ENCODE measurements at regions not wholly inside any gene's neighbourhood (a gene's known extent, or its start where the extent isn't known, plus 50 kb on each side); places are given as distances from the start of the nearest gene placed in this dataset.
A peak's percentile ranks its signal among the peaks of the same experiment; 100 is the strongest.

GRCh38 chr10:45534572-45534971 lies 138.0 kb downstream of the ZFAND4 start:
- Histone ChIP-seq H3K4me3 (no peak overlapping the region), H3K36me3 (peaks cover 0 to 8% of the 10 kb centered on the region in 2 donors), H3K9me3 (no peaks in the 10 kb centered on the region), H3K27me3 (no peaks in the 10 kb centered on the region), H3K4me1 (no peaks in the 10 kb centered on the region), H3K27ac (no peak overlapping the region)
- no peak for TF ChIP-seq CTCF (IDR thresholded peaks at IDR 0.05)
- DNase-seq (no peak), ATAC-seq (no peak)
- intact Hi-C loops (cut with DNase I) = no loop called here

GRCh38 chr10:45532480-45532879 lies 140.1 kb downstream of the ZFAND4 start:
- H3K36me3 ChIP-seq = peaks cover 0 to 8% of the 10 kb centered on the region in 2 donors
- no peaks in the 10 kb centered on the region for H3K4me1 ChIP-seq
- H3K27ac ChIP-seq = no peak overlapping the region
- no peak overlapping the region for H3K4me3 ChIP-seq
- no peak for ATAC-seq
- no peak for TF ChIP-seq CTCF (IDR thresholded peaks at IDR 0.05)
- H3K9me3 ChIP-seq = no peaks in the 10 kb centered on the region
- no peak for DNase-seq
- intact Hi-C loops (cut with DNase I) = no loop called here
- no peaks in the 10 kb centered on the region for H3K27me3 ChIP-seq

GRCh38 chr10:45526309-45526905 lies 146.2 kb downstream of the ZFAND4 start:
- intact Hi-C loops (cut with DNase I) = no loop called here
- H3K4me1 ChIP-seq = no peaks in the 10 kb centered on the region
- peak in 2 of 4 donors; percentile 11 to 20 for DNase-seq
- no peaks in the 10 kb centered on the region for H3K27me3 ChIP-seq
- no peak overlapping the region for H3K4me3 ChIP-seq
- no peak for TF ChIP-seq CTCF (IDR thresholded peaks at IDR 0.05)
- H3K36me3 ChIP-seq = no peaks in the 10 kb centered on the region
- no peak overlapping the region for H3K27ac ChIP-seq
- no peak for ATAC-seq
- no peaks in the 10 kb centered on the region for H3K9me3 ChIP-seq

DNA sequence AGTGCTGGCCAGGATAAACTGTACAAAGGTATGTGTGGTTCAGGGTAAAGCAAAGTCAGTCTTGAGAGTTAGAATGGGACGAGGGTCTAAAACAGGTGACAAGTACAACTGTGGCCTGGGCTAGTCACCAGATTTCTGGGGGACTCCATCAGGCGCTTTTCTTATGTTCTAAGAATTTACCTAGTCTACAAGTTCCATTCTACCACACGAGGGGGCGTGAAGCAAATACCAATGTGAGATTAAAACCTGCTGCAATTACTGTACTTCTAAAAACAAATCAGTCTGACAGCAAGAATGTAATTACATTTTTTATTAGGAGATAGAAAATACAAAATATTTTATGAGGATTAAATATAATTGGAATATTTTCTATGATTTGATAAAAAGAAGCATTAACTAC lies 146.5 kb downstream of the ALOX5 start:
- Histone ChIP-seq H3K27me3 (no peaks in the 10 kb centered on the region), H3K27ac (no peak overlapping the region), H3K9me3 (no peaks in the 10 kb centered on the region), H3K4me1 (no peaks in the 10 kb centered on the region), H3K4me3 (no peak overlapping the region), H3K36me3 (no peaks in the 10 kb centered on the region)
- intact Hi-C loops (cut with DNase I) = no loop called here
- DNase-seq (no peak), ATAC-seq (no peak)
- no peak for TF ChIP-seq CTCF (IDR thresholded peaks at IDR 0.05)

- Histone ChIP-seq H3K4me3 (no peak overlapping the region), H3K27me3 (no peaks in the 10 kb centered on the region), H3K27ac (no peak overlapping the region), H3K9me3 (no peaks in the 10 kb centered on the region), H3K36me3 (no peaks in the 10 kb centered on the region), H3K4me1 (peaks cover 0 to 5% of the 10 kb centered on the region in 2 donors)
- no peak for ATAC-seq
- no peak for DNase-seq
- no peak for TF ChIP-seq CTCF (IDR thresholded peaks at IDR 0.05)
- intact Hi-C loops (cut with DNase I) = no loop called here
These were observed 144.7 kb downstream of the ALOX5 start for GRCh38 chr10:45518741-45519140.

Data from left lung (tissue), 4 donors.